Effector memory CD4-positive, alpha-beta T cell (primary cell): ENCODE measurements at regions not wholly inside any gene's neighbourhood (a gene's known extent, or its start where the extent isn't known, plus 50 kb on each side); places are given as distances from the start of the nearest gene placed in this dataset.

Experiments used
- DNase-seq, 3 donors: peaks; one replicate each; pipeline ENCODE4 v3.0.0-alpha.2; 2020
- H3K27ac ChIP-seq: 2 replicates; pipeline ENCODE4 v1.7.0; 2013; ENCODE audit warnings: mild to moderate bottlenecking, low read length, moderate library complexity; ENCODE audit not compliant: insufficient read depth, poor library complexity, severe bottlenecking
- H3K27me3 ChIP-seq: replicated peaks from 2 replicates; pipeline ENCODE4 v1.7.0; 2013; ENCODE audit warnings: mild to moderate bottlenecking, low read length; ENCODE audit not compliant: insufficient read depth, control insufficient read depth, poor library complexity, severe bottlenecking
- H3K36me3 ChIP-seq: 2 replicates; pipeline ENCODE4 v1.7.0; 2013; ENCODE audit warnings: mild to moderate bottlenecking, low read length, moderate library complexity; ENCODE audit not compliant: control insufficient read depth, insufficient read depth
- H3K4me1 ChIP-seq: 2 replicates; pipeline ENCODE4 v1.7.0; 2013; ENCODE audit warnings: low read length, mild to moderate bottlenecking; ENCODE audit not compliant: control insufficient read depth, insufficient read depth, poor library complexity, severe bottlenecking
- H3K4me3 ChIP-seq: 2 replicates; pipeline ENCODE4 v1.7.0; 2013; ENCODE audit warnings: low read length, low read depth, mild to moderate bottlenecking; ENCODE audit not compliant: insufficient read depth, poor library complexity, severe bottlenecking
- H3K9me3 ChIP-seq: 2 replicates; pipeline ENCODE4 v1.7.0; 2013; ENCODE audit warnings: mild to moderate bottlenecking, low read length, moderate library complexity; ENCODE audit not compliant: control insufficient read depth

DNA sequence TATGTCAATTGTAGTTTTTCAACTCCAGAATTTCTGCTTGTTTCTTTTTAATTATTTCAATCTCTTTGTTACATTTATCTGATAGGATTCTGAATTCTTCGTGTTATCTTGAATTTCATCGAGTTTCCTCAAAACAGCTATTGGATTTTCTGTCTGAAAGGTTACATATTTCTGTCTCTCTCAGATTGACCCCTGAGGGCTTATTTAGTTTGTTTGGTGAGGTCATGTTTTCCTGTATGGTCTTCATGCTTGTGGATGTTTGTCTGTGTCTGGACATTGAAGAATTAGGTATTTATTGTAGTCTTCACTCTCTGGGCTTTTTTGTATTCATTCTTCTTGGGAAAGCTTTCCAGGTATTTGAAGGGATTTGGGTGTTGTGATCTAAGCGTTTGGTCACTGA, 85.6 kb downstream of the SNAPC1 start:
- Histone ChIP-seq H3K4me3 (no peak overlapping the region), H3K27ac (no peak overlapping the region), H3K27me3 (no peaks in the 10 kb centered on the region), H3K4me1 (no peaks in the 10 kb centered on the region), H3K36me3 (no peaks in the 10 kb centered on the region), H3K9me3 (no peaks in the 10 kb centered on the region)
- DNase-seq = no peak

DNA sequence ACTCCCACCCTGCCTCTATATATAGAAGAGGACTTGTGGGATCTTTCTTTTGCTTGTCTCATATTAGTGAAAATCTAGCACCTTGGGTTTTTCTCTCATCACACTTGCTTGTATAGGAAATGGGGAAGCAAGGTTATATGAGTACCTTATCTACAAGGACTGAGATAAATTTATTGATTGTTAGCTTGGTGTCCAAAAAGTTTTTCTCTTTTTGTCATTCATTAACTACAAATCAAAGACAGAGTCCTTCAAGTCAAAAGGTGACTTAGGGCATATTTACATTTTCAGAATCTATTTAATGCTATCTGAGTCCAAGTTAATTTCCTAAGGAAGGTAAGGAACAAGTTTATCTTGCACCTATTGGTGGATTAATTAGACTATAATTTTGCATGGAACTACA, 92.7 kb downstream of the SNAPC1 start:
- H3K9me3 ChIP-seq = no peaks in the 10 kb centered on the region
- no peak overlapping the region for H3K4me3 ChIP-seq
- H3K27me3 ChIP-seq = no peaks in the 10 kb centered on the region
- no peak overlapping the region for H3K27ac ChIP-seq
- H3K4me1 ChIP-seq = no peaks in the 10 kb centered on the region
- no peak for DNase-seq
- no peaks in the 10 kb centered on the region for H3K36me3 ChIP-seq

DNA sequence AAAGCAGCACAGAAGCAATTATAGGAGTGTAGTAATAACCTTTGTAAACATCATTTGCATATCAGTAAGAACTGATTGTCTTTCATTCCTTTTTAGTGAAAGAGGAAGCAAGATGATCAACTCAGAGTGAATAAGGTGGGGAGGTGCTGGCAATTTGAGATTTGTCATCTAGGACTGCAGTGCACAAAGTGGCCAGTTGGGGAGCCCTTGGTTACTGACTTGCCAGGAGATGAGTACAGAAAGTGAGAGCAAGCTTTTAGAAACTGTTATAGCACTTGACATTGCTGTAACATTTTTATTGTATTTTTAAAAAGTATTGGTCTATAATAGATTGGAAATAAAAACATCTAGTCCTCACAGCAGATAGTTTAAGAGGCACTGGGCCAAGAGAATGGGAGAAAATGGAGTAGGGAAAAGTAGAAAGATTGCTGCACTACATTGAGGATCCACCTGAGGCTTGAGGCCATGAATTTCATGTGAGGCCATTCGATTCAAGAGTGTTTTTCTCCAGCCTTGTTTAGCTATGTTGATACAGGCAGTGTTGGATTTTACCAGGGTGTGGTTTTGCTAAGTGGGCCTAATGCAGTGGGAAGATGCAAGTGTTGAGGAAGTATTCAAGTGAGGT, 98.2 kb downstream of the SNAPC1 start:
- no peaks in the 10 kb centered on the region for H3K9me3 ChIP-seq
- no peak overlapping the region for H3K27ac ChIP-seq
- no peaks in the 10 kb centered on the region for H3K27me3 ChIP-seq
- no peak overlapping the region for H3K4me3 ChIP-seq
- H3K4me1 ChIP-seq = no peaks in the 10 kb centered on the region
- peak in 1 of 3 donors; percentile 15 for DNase-seq
- H3K36me3 ChIP-seq = no peaks in the 10 kb centered on the region

DNA sequence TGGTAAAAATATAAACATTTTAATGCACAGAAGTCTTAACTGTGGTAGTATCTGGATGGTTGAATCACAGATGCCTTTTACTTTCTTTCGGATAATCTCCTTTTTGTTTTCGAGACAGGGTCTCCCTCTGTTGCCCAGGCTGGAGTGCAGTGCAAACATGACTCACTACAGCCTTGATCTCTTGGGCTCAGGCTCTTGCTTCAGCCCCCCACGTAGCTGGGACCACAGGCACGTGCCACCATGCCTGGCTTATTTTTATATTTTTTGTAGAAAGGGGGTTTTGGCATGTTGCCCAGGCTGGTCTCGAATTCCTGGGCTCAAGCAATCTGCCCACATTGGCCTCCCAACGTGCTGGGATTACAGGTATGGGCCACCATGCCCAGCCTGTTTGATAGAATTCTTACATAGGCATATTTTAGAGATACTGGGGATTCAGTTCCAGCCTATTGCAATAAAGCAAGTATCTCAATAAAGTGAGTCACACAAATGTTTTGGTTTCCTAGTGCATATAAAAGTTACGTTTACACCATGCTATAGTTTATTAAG, 99.2 kb downstream of the SNAPC1 start:
- DNase-seq = no peak
- H3K9me3 ChIP-seq = no peaks in the 10 kb centered on the region
- H3K36me3 ChIP-seq = no peaks in the 10 kb centered on the region
- H3K27me3 ChIP-seq = no peaks in the 10 kb centered on the region
- H3K4me1 ChIP-seq = no peaks in the 10 kb centered on the region
- H3K4me3 ChIP-seq = no peak overlapping the region
- H3K27ac ChIP-seq = no peak overlapping the region

DNA sequence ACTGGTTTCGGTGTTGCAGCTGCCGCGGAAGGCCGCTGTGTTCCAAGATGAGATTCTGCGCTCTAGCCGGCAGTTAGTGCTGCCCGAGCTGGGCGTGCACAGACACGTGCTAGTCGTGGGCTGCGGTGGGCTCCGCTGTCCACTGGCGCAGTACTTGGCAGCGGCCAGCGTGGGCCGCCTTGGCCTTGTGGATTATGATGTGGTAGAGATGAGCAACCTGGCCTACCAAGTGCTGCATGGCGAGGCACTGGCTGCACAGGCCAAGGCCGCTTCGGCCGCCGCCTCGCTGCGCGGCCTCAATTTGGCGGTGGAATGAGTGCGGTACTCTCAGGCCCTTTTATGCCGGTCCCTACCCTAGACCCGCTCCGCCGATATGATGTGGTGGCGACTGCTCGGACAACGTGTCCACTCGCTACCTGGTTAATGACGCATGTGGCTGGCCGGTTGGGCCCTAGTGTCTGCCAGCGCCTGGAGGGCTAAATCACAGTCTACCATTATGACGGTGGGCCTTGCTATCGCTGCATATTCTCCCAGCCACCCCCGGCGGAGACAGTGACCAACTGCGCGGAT, 102.2 kb downstream of the SNAPC1 start:
- no peaks in the 10 kb centered on the region for H3K9me3 ChIP-seq
- no peak overlapping the region for H3K27ac ChIP-seq
- H3K4me3 ChIP-seq = no peak overlapping the region
- H3K36me3 ChIP-seq = no peaks in the 10 kb centered on the region
- no peaks in the 10 kb centered on the region for H3K4me1 ChIP-seq
- H3K27me3 ChIP-seq = no peaks in the 10 kb centered on the region
- DNase-seq = no peak

DNA sequence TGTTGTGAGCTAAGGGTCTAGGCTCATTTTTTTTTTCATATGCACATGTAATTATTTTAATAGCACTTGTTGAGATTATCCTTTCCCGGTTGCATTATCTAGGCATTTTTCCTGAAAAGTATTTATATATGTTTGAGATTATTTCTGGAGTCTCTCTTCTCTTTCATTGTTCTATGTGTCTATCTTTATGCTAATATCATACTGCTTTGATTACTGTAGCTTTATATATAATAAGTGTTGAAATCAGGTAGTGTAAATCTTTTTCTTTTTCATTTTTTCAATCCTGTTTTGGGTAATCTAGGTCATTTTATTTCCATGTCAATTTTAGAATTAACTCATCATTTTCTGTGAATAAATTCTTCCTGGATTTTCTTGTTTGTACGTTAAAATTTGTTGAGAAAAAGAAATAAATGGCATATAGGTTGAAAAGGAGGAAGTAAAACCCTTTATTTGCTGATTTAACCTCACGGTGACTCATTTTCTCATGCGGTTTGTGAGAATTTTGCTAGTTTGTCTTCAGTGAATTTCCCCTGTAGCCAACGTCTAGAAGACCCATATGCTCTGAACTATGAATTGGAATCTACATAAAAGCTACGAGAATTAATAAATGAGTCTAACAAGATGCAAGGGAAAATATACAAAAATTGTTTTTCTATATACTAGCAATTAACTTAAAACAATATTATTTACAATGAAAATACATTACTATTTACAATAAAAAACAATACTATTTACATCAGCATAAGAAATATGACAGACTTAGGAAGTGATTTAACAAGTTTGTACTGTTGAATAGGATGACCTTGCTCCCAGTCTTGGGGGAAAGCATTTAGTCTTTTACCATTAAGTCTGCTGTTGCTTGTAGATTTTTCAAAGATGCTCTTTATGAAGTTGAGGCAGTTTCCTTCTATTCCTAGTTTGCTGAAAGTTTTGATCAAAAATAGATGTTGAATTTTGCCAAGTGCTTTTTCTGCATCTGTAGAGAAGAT, 105.0 kb downstream of the SNAPC1 start:
- no peak for DNase-seq
- H3K9me3 ChIP-seq = no peaks in the 10 kb centered on the region
- no peaks in the 10 kb centered on the region for H3K27me3 ChIP-seq
- H3K4me3 ChIP-seq = no peak overlapping the region
- no peaks in the 10 kb centered on the region for H3K36me3 ChIP-seq
- no peaks in the 10 kb centered on the region for H3K4me1 ChIP-seq
- no peak overlapping the region for H3K27ac ChIP-seq

DNA sequence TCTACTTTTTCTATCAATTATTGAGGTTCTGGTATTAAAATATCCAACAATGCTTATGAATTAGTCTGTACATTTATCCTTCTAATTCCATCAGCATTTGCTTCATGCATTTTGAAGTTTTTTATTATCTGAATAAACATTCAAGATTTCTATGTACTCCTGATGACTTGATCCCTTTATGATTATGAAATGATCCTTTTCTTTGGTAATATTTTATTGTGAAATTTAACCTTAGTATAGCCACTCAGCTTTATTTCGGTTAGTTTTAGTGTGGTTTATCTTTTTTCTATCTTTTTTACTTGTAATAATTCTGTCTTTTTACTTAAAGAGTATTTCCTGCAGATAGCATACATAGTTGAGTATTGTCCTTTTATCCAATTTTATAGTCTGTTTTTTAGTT, 106.6 kb downstream of the SNAPC1 start:
- no peak for DNase-seq
- H3K4me1 ChIP-seq = no peaks in the 10 kb centered on the region
- H3K36me3 ChIP-seq = no peaks in the 10 kb centered on the region
- H3K9me3 ChIP-seq = no peaks in the 10 kb centered on the region
- no peaks in the 10 kb centered on the region for H3K27me3 ChIP-seq
- no peak overlapping the region for H3K27ac ChIP-seq
- no peak overlapping the region for H3K4me3 ChIP-seq

DNA sequence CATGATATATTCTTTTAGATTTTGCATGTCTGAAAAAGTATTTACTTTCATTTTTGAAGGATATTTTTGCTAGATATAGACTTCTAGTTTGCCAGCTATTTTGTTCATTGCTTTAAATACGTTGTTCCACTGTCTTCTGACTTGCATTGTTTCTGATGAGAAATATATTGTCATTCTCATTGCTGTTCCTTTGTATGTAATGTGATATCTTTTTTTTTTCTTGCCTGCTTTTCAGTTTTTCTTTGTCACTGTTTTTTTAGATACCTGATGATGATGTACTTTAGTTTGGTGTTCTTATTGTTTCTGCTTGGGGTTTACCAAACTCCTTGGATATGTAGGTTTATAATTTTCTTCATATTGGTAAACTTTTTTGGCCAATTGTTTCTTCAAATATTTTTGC, 107.9 kb downstream of the SNAPC1 start:
- Histone ChIP-seq H3K9me3 (no peaks in the 10 kb centered on the region), H3K36me3 (no peaks in the 10 kb centered on the region), H3K27ac (no peak overlapping the region), H3K27me3 (no peaks in the 10 kb centered on the region), H3K4me3 (no peak overlapping the region), H3K4me1 (no peaks in the 10 kb centered on the region)
- no peak for DNase-seq

DNA sequence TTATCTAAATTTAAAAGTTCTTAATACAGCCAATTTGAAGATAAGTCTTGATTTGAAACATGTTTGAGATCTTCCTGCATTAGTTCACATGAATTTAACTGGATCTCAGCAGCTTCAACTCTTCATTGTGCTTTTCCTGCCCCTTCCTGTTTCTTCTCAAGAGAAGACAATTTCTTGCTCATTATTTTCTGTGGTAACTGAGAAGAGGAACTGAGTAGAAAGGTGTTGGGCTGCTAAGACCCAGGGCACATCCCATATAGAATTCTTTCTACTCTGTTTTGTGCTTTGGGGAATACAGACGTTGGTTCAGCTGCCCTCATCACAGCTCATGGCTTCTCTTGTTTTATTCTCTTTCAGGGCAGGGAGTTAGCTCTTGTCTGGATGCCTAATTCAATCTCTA, 110.2 kb downstream of the SNAPC1 start:
- Histone ChIP-seq H3K27me3 (no peaks in the 10 kb centered on the region), H3K4me1 (no peaks in the 10 kb centered on the region), H3K36me3 (no peaks in the 10 kb centered on the region), H3K27ac (no peak overlapping the region), H3K9me3 (no peaks in the 10 kb centered on the region), H3K4me3 (no peak overlapping the region)
- DNase-seq = no peak

DNA sequence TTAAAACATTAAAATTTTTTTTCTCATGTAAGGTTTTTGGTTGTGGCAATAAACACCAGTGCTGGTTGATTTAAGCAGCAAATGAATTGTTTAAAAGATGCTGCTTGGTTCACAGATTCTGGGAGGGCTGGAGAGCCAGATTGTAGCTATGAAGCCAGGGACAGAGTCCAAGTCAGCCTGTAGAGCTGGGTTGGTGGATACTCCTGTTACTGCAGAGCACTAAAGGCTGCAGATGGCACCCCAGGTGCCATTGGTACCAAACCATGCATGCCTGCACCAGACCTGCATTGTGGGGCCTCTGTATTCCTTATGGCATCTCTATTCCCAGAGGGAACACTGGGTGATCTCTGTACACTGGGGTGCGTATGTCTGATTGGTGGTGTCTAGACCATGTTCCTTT, 113.3 kb downstream of the SNAPC1 start:
- no peaks in the 10 kb centered on the region for H3K27me3 ChIP-seq
- no peak for DNase-seq

More for the DNA sequence above, 113.3 kb downstream of the SNAPC1 start:
- no peak overlapping the region for H3K4me3 ChIP-seq
- H3K27ac ChIP-seq = no peak overlapping the region
- H3K4me1 ChIP-seq = no peaks in the 10 kb centered on the region
- no peaks in the 10 kb centered on the region for H3K9me3 ChIP-seq
- no peaks in the 10 kb centered on the region for H3K36me3 ChIP-seq
